Bronchial epithelial cell (primary cell): ENCODE measurements at regions not wholly inside any gene's neighbourhood (a gene's known extent, or its start where the extent isn't known, plus 50 kb on each side); places are given as distances from the start of the nearest gene placed in this dataset.
"Not testable (repeated sequence)": the region's sequence is repeated elsewhere in the genome, so short reads cannot be mapped to it uniquely, and the experiment has no call there.

Experiments used
- DNase-seq: peaks from one replicate; pipeline ENCODE4 v3.0.0-alpha.2; 2010; ENCODE audit warnings: low read depth
- FAIRE-seq: peaks from 2 replicates; lab custom pipeline; 2011; peaks lifted over from hg19 to GRCh38; lab: Jason Lieb, UNC
- H3K27me3 ChIP-seq: 2 replicates; pipeline ENCODE4 v1.5.1; 2011; ENCODE audit warnings: low read length; ENCODE audit not compliant: control insufficient read depth, insufficient read depth
- H3K36me3 ChIP-seq: 2 replicates; pipeline ENCODE4 v1.5.1; 2011; ENCODE audit warnings: low read length; ENCODE audit not compliant: control insufficient read depth, insufficient read depth
- H3K4me3 ChIP-seq: 2 replicates; pipeline ENCODE4 v1.5.1; 2011; ENCODE audit warnings: mild to moderate bottlenecking, low read depth, low read length, control low read depth
- TF ChIP-seq, protein P1 (sequence below): IDR thresholded peaks from 2 replicates; pipeline ENCODE4 v1.5.1; 2011; ENCODE audit warnings: mild to moderate bottlenecking, moderate library complexity, low read length, control low read depth, inconsistent platforms; ENCODE audit not compliant: insufficient read depth, severe bottlenecking

DNA sequence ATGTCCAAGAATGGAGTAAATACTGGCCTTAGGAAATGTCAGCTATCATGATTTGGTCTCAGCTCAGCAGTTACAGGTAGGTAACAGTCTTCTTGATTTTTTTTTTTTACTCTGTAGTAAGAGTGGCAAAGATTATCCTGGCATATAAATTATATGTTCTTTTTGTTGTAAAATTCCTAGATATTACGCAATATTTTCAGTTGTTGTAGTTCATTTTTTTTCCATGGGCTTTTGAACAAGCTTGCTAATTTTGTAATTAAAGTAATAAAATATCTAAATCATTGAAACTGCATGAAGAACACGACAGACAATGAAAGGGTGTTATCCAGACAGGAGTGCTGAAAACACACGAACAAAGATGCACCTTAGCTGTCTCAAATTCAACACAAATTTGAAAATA lies 249.4 kb downstream of the PRDM9 start:
- DNase-seq, result no peak
- TF ChIP-seq, protein P1, sequence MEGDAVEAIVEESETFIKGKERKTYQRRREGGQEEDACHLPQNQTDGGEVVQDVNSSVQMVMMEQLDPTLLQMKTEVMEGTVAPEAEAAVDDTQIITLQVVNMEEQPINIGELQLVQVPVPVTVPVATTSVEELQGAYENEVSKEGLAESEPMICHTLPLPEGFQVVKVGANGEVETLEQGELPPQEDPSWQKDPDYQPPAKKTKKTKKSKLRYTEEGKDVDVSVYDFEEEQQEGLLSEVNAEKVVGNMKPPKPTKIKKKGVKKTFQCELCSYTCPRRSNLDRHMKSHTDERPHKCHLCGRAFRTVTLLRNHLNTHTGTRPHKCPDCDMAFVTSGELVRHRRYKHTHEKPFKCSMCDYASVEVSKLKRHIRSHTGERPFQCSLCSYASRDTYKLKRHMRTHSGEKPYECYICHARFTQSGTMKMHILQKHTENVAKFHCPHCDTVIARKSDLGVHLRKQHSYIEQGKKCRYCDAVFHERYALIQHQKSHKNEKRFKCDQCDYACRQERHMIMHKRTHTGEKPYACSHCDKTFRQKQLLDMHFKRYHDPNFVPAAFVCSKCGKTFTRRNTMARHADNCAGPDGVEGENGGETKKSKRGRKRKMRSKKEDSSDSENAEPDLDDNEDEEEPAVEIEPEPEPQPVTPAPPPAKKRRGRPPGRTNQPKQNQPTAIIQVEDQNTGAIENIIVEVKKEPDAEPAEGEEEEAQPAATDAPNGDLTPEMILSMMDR, result no peak
- FAIRE-seq, result no peak

DNA sequence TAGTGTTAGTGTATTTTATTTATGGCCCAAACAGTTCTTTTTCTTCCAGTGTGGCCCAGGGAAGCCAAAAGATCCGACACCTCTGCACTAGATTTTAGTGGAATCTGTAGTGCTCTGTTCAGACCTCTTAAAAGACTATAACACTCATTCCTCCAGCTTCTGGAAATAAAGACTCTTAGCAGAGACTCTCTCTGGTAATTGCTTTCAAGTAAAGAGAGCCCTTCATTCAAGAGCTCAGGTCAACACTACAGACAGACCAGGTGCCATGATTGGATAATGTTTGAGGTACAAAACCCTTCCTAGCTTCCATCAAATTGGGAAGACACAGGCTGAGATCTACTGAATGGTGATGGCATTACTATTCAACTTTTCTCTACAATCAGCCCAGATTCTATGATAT lies 255.8 kb downstream of the PRDM9 start:
- no peak for DNase-seq
- no peak overlapping the region for H3K4me3 ChIP-seq
- TF ChIP-seq, protein P1, result no peak
- no peak for FAIRE-seq
- no peaks in the 10 kb centered on the region for H3K36me3 ChIP-seq
- no peaks in the 10 kb centered on the region for H3K27me3 ChIP-seq

More for the DNA sequence above, 249.4 kb downstream of the PRDM9 start:
- no peaks in the 10 kb centered on the region for H3K27me3 ChIP-seq
- no peak overlapping the region for H3K4me3 ChIP-seq
- no peaks in the 10 kb centered on the region for H3K36me3 ChIP-seq

DNA sequence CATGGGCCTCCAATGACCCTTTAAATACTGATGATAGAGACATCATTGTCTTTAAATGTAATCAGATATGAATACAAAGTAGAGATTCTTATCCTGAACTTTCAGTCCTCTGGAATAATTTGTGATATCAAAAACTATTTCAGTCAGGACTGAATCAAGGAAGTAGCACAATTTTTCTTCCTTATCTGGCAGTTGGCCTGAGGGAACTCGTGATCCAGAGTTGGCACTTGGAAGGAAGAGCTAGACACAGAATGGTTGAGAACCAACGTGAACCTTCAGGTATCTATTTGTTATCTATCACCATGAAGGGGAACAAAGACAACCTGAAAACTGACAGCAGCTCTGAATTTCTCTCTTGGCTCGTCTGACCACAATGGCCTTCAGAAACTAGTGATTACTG lies 269.3 kb downstream of the PRDM9 start:
- no peaks in the 10 kb centered on the region for H3K27me3 ChIP-seq
- FAIRE-seq, result no peak

DNA sequence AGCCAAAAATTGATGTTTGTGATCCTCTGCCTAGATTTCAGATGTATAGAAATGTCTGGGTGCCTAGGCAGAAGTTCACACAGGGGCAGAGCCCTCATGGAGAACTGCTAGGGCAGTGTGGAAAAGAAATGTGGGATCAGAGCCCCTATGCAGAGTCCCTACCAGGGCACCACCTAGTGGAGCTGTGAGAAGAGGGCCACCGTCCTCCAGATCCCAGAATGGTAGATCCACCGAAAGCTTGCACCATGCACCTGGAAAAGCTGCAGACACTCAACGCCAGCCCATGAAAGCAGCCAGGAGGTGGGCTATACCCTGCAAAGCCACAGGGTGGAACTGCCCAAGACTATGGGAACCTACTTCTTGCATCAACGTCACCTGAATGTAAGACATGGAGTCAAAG lies 292.9 kb downstream of the PRDM9 start:
- not testable (repeated sequence) for H3K4me3 ChIP-seq, H3K36me3 ChIP-seq, H3K27me3 ChIP-seq, DNase-seq, FAIRE-seq

More for the DNA sequence above, 269.3 kb downstream of the PRDM9 start:
- no peak overlapping the region for H3K4me3 ChIP-seq
- TF ChIP-seq, protein P1, result no peak
- no peak for DNase-seq
- H3K36me3 ChIP-seq, result no peaks in the 10 kb centered on the region

DNA sequence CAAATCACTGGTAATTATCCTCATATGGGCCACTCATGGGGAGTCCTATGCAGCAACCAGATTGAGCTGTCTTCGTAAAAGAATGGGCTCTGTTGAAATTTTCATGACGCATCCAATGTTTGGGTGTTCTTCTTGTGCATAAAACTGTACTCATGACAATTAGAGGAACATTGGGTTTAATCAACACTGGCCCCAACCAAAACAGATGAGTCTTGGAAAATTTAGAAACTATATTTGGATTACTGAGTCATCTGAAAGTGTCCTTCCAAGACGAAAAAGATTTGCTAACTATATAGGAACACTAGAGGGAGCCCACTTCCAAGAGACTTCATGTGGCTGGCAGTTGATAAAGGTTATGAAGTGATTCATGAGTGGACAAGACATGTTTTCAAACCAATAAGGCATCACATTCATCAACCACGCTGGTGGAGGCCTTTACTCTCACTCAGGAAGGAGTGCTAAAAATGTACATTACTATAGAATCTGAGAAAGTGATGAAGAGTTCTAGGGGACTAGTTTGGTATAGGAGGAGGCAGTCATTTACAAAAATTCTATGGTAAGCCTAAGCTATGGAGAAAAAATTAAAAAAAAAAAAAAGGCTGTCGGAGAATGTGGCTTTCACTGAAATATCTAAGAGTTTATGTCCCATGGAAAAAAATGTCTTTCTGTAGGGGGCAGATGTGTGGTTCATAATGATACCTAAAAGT lies 313.5 kb downstream of the PRDM9 start:
- H3K4me3 ChIP-seq, result no peak overlapping the region
- H3K27me3 ChIP-seq, result no peaks in the 10 kb centered on the region
- no peaks in the 10 kb centered on the region for H3K36me3 ChIP-seq
- FAIRE-seq (no peak), DNase-seq (peak; percentile 53)
- TF ChIP-seq, protein P1, result peak; percentile 40

DNA sequence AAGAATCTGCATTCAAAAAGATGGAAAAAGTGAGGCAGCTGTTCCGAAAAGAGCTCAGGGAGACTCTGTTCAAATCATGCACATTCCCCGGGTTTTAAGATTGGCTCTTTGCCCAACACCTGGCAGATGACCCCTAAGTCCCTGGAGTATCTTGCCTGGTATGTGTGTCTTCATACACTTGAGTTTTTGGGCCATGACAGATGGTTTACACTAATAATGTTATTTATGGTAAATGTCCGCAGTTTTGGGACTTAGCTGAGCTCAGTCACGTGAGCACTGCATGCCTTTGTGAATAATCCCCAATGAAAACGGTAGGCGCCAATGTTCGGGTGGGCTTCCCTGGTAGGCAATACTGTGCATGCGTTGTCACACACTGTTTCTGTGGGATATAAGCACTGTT lies 316.1 kb downstream of the PRDM9 start:
- DNase-seq (no peak), FAIRE-seq (no peak)
- Histone ChIP-seq H3K4me3 (no peak overlapping the region), H3K36me3 (no peaks in the 10 kb centered on the region), H3K27me3 (no peaks in the 10 kb centered on the region)
- TF ChIP-seq, protein P1, result no peak
